PC-9 (cell line): ENCODE measurements at regions not wholly inside any gene's neighbourhood (a gene's known extent, or its start where the extent isn't known, plus 50 kb on each side); places are given as distances from the start of the nearest gene placed in this dataset.

ENCODE experiments used
- CTCF ChIP-seq: fragments of 200-600 bp; sonication (generic); conservative IDR thresholded peaks from 2 replicates; pipeline ENCODE4 v1.6.1; 2017; ENCODE audit warnings: mixed run types, antibody characterized with exemption, mild to moderate bottlenecking, moderate library complexity
- EZH2 ChIP-seq: fragments of 200-600 bp; sonication (generic); IDR thresholded peaks from 2 replicates; pipeline ENCODE4 v1.8.0; 2017; ENCODE audit warnings: antibody characterized with exemption, low read depth

GRCh38 chr3:156005736-156006135 lies 114.6 kb upstream of the KCNAB1 start:
- no peak for TF ChIP-seq CTCF
- no peak for TF ChIP-seq EZH2
